NCI-H1048 (cell line): ENCODE measurements at regions not wholly inside any gene's neighbourhood (a gene's known extent, or its start where the extent isn't known, plus 50 kb on each side); places are given as distances from the start of the nearest gene placed in this dataset.

Experiments used
- DNase-seq: peaks from one replicate; lab custom pipeline; 2025; lab: John Stamatoyannopoulos, UW

GRCh38 chr2:64317707-64318475 lies 136.1 kb upstream of the LGALSL start:
- DNase-seq, result no peak

- no peak for DNase-seq
These were observed 135.6 kb upstream of the LGALSL start for GRCh38 chr2:64318476-64318748.

- no peak for DNase-seq
These were observed 134.1 kb upstream of the LGALSL start for GRCh38 chr2:64319896-64320295.

- no peak for DNase-seq
These were observed 131.5 kb upstream of the LGALSL start for GRCh38 chr2:64322433-64322832.

- DNase-seq, result no peak
These were observed 130.8 kb upstream of the LGALSL start for GRCh38 chr2:64323197-64323596.

GRCh38 chr2:64324746-64325410 lies 129.1 kb upstream of the LGALSL start:
- no peak for DNase-seq

- DNase-seq, result no peak
These were observed 128.5 kb upstream of the LGALSL start for GRCh38 chr2:64325477-64325851.

- DNase-seq, result no peak
These were observed 127.9 kb upstream of the LGALSL start for GRCh38 chr2:64325852-64326577.

GRCh38 chr2:64326578-64327050 lies 127.3 kb upstream of the LGALSL start:
- no peak for DNase-seq

- DNase-seq, result no peak
These were observed 126.8 kb upstream of the LGALSL start for GRCh38 chr2:64327129-64327509.

- DNase-seq, result no peak
These were observed 126.2 kb upstream of the LGALSL start for GRCh38 chr2:64327510-64328414.

- no peak for DNase-seq
These were observed 125.6 kb upstream of the LGALSL start for GRCh38 chr2:64328415-64328722.

GRCh38 chr2:64328756-64329155 lies 125.2 kb upstream of the LGALSL start:
- no peak for DNase-seq

GRCh38 chr2:64329848-64330247 lies 124.1 kb upstream of the LGALSL start:
- no peak for DNase-seq

- peak; percentile 64 for DNase-seq
These were observed 123.5 kb upstream of the LGALSL start for GRCh38 chr2:64330281-64331113.

GRCh38 chr2:64331114-64331645 lies 122.8 kb upstream of the LGALSL start:
- DNase-seq, result no peak

- DNase-seq, result no peak
These were observed 121.9 kb upstream of the LGALSL start for GRCh38 chr2:64331849-64332699.

- no peak for DNase-seq
These were observed 117.8 kb upstream of the LGALSL start for GRCh38 chr2:64336171-64336570.

- no peak for DNase-seq
These were observed 116.6 kb upstream of the LGALSL start for GRCh38 chr2:64337314-64337713.

- no peak for DNase-seq
These were observed 115.9 kb upstream of the LGALSL start for GRCh38 chr2:64338108-64338507.
